ENCODE measurements at regions not wholly inside any gene's neighbourhood (a gene's known extent, or its start where the extent isn't known, plus 50 kb on each side); places are given as distances from the start of the nearest gene placed in this dataset.

GRCh38 chr17:77420095-77420803 is 279.5 kb downstream of the SEC14L1 start:
- FAIRE-seq (no peak), DNase-seq (ENCODE audit: low read depth) (no peak)
- TF ChIP-seq CTCF (IDR thresholded peaks at IDR 0.05; ENCODE audit: insufficient read depth, low read length, severe bottlenecking), result no peak
- H3K27me3 ChIP-seq (ENCODE audit: control insufficient read depth, insufficient read depth, low read length), result no peaks in the 10 kb centered on the region
- peaks cover 6% of the 10 kb centered on the region for H3K36me3 ChIP-seq (ENCODE audit: control insufficient read depth, insufficient read depth, low read length)
- H3K4me3 ChIP-seq (ENCODE audit: low read depth, low read length), result no peak overlapping the region

GRCh38 chr17:77420804-77421629 is 280.2 kb downstream of the SEC14L1 start:
- Histone ChIP-seq H3K4me3 (ENCODE audit: low read depth, low read length) (no peak overlapping the region), H3K27me3 (ENCODE audit: control insufficient read depth, insufficient read depth, low read length) (no peaks in the 10 kb centered on the region), H3K36me3 (ENCODE audit: control insufficient read depth, insufficient read depth, low read length) (peaks cover 8% of the 10 kb centered on the region)
- peak; percentile 56 for DNase-seq (ENCODE audit: low read depth)
- peak; percentile 40 for FAIRE-seq
- no peak for TF ChIP-seq CTCF (IDR thresholded peaks at IDR 0.05; ENCODE audit: insufficient read depth, low read length, severe bottlenecking)

- TF ChIP-seq CTCF (IDR thresholded peaks at IDR 0.05; ENCODE audit: insufficient read depth, low read length, severe bottlenecking), result no peak
- Histone ChIP-seq H3K4me3 (ENCODE audit: low read depth, low read length) (no peak overlapping the region), H3K27me3 (ENCODE audit: control insufficient read depth, insufficient read depth, low read length) (no peaks in the 10 kb centered on the region), H3K36me3 (ENCODE audit: control insufficient read depth, insufficient read depth, low read length) (peaks cover 4% of the 10 kb centered on the region)
- FAIRE-seq, result no peak
- no peak for DNase-seq (ENCODE audit: low read depth)
Observed at GRCh38 chr17:77421630-77421972, 280.8 kb downstream of the SEC14L1 start.

GRCh38 chr17:77422104-77422747 is 281.5 kb downstream of the SEC14L1 start:
- H3K36me3 ChIP-seq (ENCODE audit: control insufficient read depth, insufficient read depth, low read length), result peaks cover 4% of the 10 kb centered on the region
- DNase-seq (ENCODE audit: low read depth) (peak; percentile 71), FAIRE-seq (no peak)
- TF ChIP-seq CTCF (IDR thresholded peaks at IDR 0.05; ENCODE audit: insufficient read depth, low read length, severe bottlenecking), result no peak
- no peaks in the 10 kb centered on the region for H3K27me3 ChIP-seq (ENCODE audit: control insufficient read depth, insufficient read depth, low read length)
- H3K4me3 ChIP-seq (ENCODE audit: low read depth, low read length), result no peak overlapping the region

- H3K27me3 ChIP-seq (ENCODE audit: control insufficient read depth, insufficient read depth, low read length), result no peaks in the 10 kb centered on the region
- DNase-seq (ENCODE audit: low read depth) (no peak), FAIRE-seq (no peak)
- no peak for TF ChIP-seq CTCF (IDR thresholded peaks at IDR 0.05; ENCODE audit: insufficient read depth, low read length, severe bottlenecking)
- peaks cover 5% of the 10 kb centered on the region for H3K36me3 ChIP-seq (ENCODE audit: control insufficient read depth, insufficient read depth, low read length)
- H3K4me3 ChIP-seq (ENCODE audit: low read depth, low read length), result no peak overlapping the region
Observed at GRCh38 chr17:77422748-77423113, 282.0 kb downstream of the SEC14L1 start.

Data from bronchial epithelial cell (primary cell).